ENCODE measurements at regions not wholly inside any gene's neighbourhood (a gene's known extent, or its start where the extent isn't known, plus 50 kb on each side); places are given as distances from the start of the nearest gene placed in this dataset.

- 78 to 100% methylated on average over 1 of the region's 1 CpG for WGBS, 2 experiments (ENCODE audit: insufficient coverage in 2 of 2)
- Histone ChIP-seq H3K9me3 (ENCODE audit: control insufficient read depth, low read length) (no peaks in the 10 kb centered on the region), H3K4me3 (ENCODE audit: extremely low read depth, insufficient read depth, low read length, poor library complexity, severe bottlenecking) (no peak overlapping the region), H3K36me3 (ENCODE audit: control insufficient read depth, insufficient read depth, low read length) (no peaks in the 10 kb centered on the region), H3K4me1 (ENCODE audit: control insufficient read depth, insufficient read depth, low read length, poor library complexity, severe bottlenecking) (no peaks in the 10 kb centered on the region), H3K27ac (ENCODE audit: low read depth, low read length, severe bottlenecking) (no peak overlapping the region)
These were observed 929.2 kb downstream of the SLC4A3 start for GRCh38 chr2:220556658-220557057.

- no peaks in the 10 kb centered on the region for H3K9me3 ChIP-seq (ENCODE audit: control insufficient read depth, low read length)
- H3K4me1 ChIP-seq (ENCODE audit: control insufficient read depth, insufficient read depth, low read length, poor library complexity, severe bottlenecking): no peaks in the 10 kb centered on the region
- WGBS, 2 experiments (ENCODE audit: insufficient coverage in 2 of 2): 87 to 94% methylated on average over 7 of the region's 7 CpGs
- no peak overlapping the region for H3K27ac ChIP-seq (ENCODE audit: low read depth, low read length, severe bottlenecking)
- no peak overlapping the region for H3K4me3 ChIP-seq (ENCODE audit: extremely low read depth, insufficient read depth, low read length, poor library complexity, severe bottlenecking)
- no peaks in the 10 kb centered on the region for H3K36me3 ChIP-seq (ENCODE audit: control insufficient read depth, insufficient read depth, low read length)
These were observed 932.8 kb downstream of the SLC4A3 start for GRCh38 chr2:220560192-220560591.

- Histone ChIP-seq H3K4me3 (ENCODE audit: extremely low read depth, insufficient read depth, low read length, poor library complexity, severe bottlenecking) (no peak overlapping the region), H3K4me1 (ENCODE audit: control insufficient read depth, insufficient read depth, low read length, poor library complexity, severe bottlenecking) (no peaks in the 10 kb centered on the region), H3K9me3 (ENCODE audit: control insufficient read depth, low read length) (no peaks in the 10 kb centered on the region), H3K27ac (ENCODE audit: low read depth, low read length, severe bottlenecking) (no peak overlapping the region), H3K36me3 (ENCODE audit: control insufficient read depth, insufficient read depth, low read length) (no peaks in the 10 kb centered on the region)
- WGBS, 2 experiments (ENCODE audit: insufficient coverage in 2 of 2): 80 to 94% methylated on average over 2 of the region's 4 CpGs
These were observed 935.1 kb downstream of the SLC4A3 start for GRCh38 chr2:220562375-220563140.

- Histone ChIP-seq H3K4me1 (ENCODE audit: control insufficient read depth, insufficient read depth, low read length, poor library complexity, severe bottlenecking) (no peaks in the 10 kb centered on the region), H3K27ac (ENCODE audit: low read depth, low read length, severe bottlenecking) (no peak overlapping the region), H3K9me3 (ENCODE audit: control insufficient read depth, low read length) (no peaks in the 10 kb centered on the region), H3K4me3 (ENCODE audit: extremely low read depth, insufficient read depth, low read length, poor library complexity, severe bottlenecking) (no peak overlapping the region), H3K36me3 (ENCODE audit: control insufficient read depth, insufficient read depth, low read length) (no peaks in the 10 kb centered on the region)
- WGBS, 2 experiments (ENCODE audit: insufficient coverage in 2 of 2): 87 to 92% methylated on average over 4 to 5 of the region's 8 CpGs
These were observed 940.9 kb downstream of the SLC4A3 start for GRCh38 chr2:220568296-220568695.

- Histone ChIP-seq H3K4me3 (ENCODE audit: extremely low read depth, insufficient read depth, low read length, poor library complexity, severe bottlenecking) (no peak overlapping the region), H3K9me3 (ENCODE audit: control insufficient read depth, low read length) (no peaks in the 10 kb centered on the region), H3K36me3 (ENCODE audit: control insufficient read depth, insufficient read depth, low read length) (no peaks in the 10 kb centered on the region), H3K4me1 (ENCODE audit: control insufficient read depth, insufficient read depth, low read length, poor library complexity, severe bottlenecking) (no peaks in the 10 kb centered on the region), H3K27ac (ENCODE audit: low read depth, low read length, severe bottlenecking) (no peak overlapping the region)
- 80 to 89% methylated on average over 4 to 5 of the region's 8 CpGs for WGBS, 2 experiments (ENCODE audit: insufficient coverage in 2 of 2)
These were observed 941.9 kb downstream of the SLC4A3 start for GRCh38 chr2:220569112-220569897.

- no peaks in the 10 kb centered on the region for H3K9me3 ChIP-seq (ENCODE audit: control insufficient read depth, low read length)
- H3K4me3 ChIP-seq (ENCODE audit: extremely low read depth, insufficient read depth, low read length, poor library complexity, severe bottlenecking): no peak overlapping the region
- 92 to 100% methylated on average over 1 to 2 of the region's 4 CpGs for WGBS, 2 experiments (ENCODE audit: insufficient coverage in 2 of 2)
- no peaks in the 10 kb centered on the region for H3K4me1 ChIP-seq (ENCODE audit: control insufficient read depth, insufficient read depth, low read length, poor library complexity, severe bottlenecking)
- no peaks in the 10 kb centered on the region for H3K36me3 ChIP-seq (ENCODE audit: control insufficient read depth, insufficient read depth, low read length)
- no peak overlapping the region for H3K27ac ChIP-seq (ENCODE audit: low read depth, low read length, severe bottlenecking)
These were observed 945.0 kb downstream of the SLC4A3 start for GRCh38 chr2:220572385-220572784.

GRCh38 chr2:220574038-220574437 is 946.6 kb downstream of the SLC4A3 start:
- 60% methylated on average over 1 of the region's 2 CpGs; no CpG with 5 or more reads in 1 of the 2 experiments for WGBS, 2 experiments (ENCODE audit: insufficient coverage in 2 of 2)
- no peak overlapping the region for H3K27ac ChIP-seq (ENCODE audit: low read depth, low read length, severe bottlenecking)
- H3K4me1 ChIP-seq (ENCODE audit: control insufficient read depth, insufficient read depth, low read length, poor library complexity, severe bottlenecking): no peaks in the 10 kb centered on the region
- no peaks in the 10 kb centered on the region for H3K36me3 ChIP-seq (ENCODE audit: control insufficient read depth, insufficient read depth, low read length)
- H3K9me3 ChIP-seq (ENCODE audit: control insufficient read depth, low read length): no peaks in the 10 kb centered on the region
- H3K4me3 ChIP-seq (ENCODE audit: extremely low read depth, insufficient read depth, low read length, poor library complexity, severe bottlenecking): no peak overlapping the region

GRCh38 chr2:220575963-220576362 is 948.5 kb downstream of the SLC4A3 start:
- Histone ChIP-seq H3K27ac (ENCODE audit: low read depth, low read length, severe bottlenecking) (no peak overlapping the region), H3K4me1 (ENCODE audit: control insufficient read depth, insufficient read depth, low read length, poor library complexity, severe bottlenecking) (no peaks in the 10 kb centered on the region), H3K9me3 (ENCODE audit: control insufficient read depth, low read length) (no peaks in the 10 kb centered on the region), H3K4me3 (ENCODE audit: extremely low read depth, insufficient read depth, low read length, poor library complexity, severe bottlenecking) (no peak overlapping the region), H3K36me3 (ENCODE audit: control insufficient read depth, insufficient read depth, low read length) (no peaks in the 10 kb centered on the region)
- WGBS, 2 experiments (ENCODE audit: insufficient coverage in 2 of 2): 83 to 100% methylated on average over 1 of the region's 1 CpG

DNA sequence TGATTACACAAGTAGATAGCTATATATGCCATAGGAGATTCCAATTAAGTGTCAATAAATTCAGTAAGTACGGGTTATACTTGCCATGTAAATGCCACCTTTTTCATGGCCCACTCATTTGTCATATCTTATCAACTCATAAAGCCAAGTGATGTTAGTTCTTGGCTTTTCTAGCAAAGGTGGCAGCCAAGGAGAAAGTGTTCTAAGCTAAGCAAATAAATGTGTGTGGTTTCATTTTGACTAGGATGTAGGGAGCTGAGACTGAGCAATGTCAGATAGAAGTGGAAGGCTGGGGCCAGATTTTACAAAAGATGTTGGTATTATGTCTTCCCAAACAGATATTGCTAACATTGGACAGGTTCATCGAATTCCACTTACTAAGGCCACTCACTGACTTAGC is 952.0 kb downstream of the SLC4A3 start:
- H3K36me3 ChIP-seq (ENCODE audit: control insufficient read depth, insufficient read depth, low read length): no peaks in the 10 kb centered on the region
- no peak overlapping the region for H3K27ac ChIP-seq (ENCODE audit: low read depth, low read length, severe bottlenecking)
- H3K4me1 ChIP-seq (ENCODE audit: control insufficient read depth, insufficient read depth, low read length, poor library complexity, severe bottlenecking): no peaks in the 10 kb centered on the region
- H3K9me3 ChIP-seq (ENCODE audit: control insufficient read depth, low read length): no peaks in the 10 kb centered on the region
- no CpG with 5 or more reads among the region's 2 CpGs for WGBS, 2 experiments (ENCODE audit: insufficient coverage in 2 of 2)
- no peak overlapping the region for H3K4me3 ChIP-seq (ENCODE audit: extremely low read depth, insufficient read depth, low read length, poor library complexity, severe bottlenecking)

DNA sequence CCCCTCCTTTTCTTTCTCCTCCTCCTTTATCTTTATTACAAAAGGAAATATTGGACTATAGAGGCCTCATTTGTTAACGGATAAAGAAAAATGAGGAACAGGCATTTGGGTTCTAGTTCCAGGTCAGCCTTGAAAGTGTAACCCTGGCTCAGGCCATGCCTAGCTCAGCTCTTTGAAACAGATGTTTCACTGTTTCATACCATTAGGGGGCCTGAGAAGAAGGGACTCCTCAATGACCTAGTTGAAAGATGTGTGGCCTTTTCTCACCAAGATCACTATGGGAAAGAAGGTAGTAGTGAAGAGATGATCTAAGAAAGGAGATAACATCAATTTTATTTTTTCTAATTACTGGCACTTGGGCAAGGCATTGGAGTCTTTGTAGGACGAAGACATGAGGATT is 952.7 kb downstream of the SLC4A3 start:
- 100% methylated on average over 1 of the region's 2 CpGs; no CpG with 5 or more reads in 1 of the 2 experiments for WGBS, 2 experiments (ENCODE audit: insufficient coverage in 2 of 2)
- no peaks in the 10 kb centered on the region for H3K9me3 ChIP-seq (ENCODE audit: control insufficient read depth, low read length)
- H3K4me3 ChIP-seq (ENCODE audit: extremely low read depth, insufficient read depth, low read length, poor library complexity, severe bottlenecking): no peak overlapping the region
- no peaks in the 10 kb centered on the region for H3K36me3 ChIP-seq (ENCODE audit: control insufficient read depth, insufficient read depth, low read length)
- H3K4me1 ChIP-seq (ENCODE audit: control insufficient read depth, insufficient read depth, low read length, poor library complexity, severe bottlenecking): no peaks in the 10 kb centered on the region
- H3K27ac ChIP-seq (ENCODE audit: low read depth, low read length, severe bottlenecking): no peak overlapping the region

GRCh38 chr2:220583725-220584124 is 956.3 kb downstream of the SLC4A3 start:
- no peaks in the 10 kb centered on the region for H3K9me3 ChIP-seq (ENCODE audit: control insufficient read depth, low read length)
- H3K4me1 ChIP-seq (ENCODE audit: control insufficient read depth, insufficient read depth, low read length, poor library complexity, severe bottlenecking): no peaks in the 10 kb centered on the region
- no CpG with 5 or more reads among the region's 2 CpGs for WGBS, 2 experiments (ENCODE audit: insufficient coverage in 2 of 2)
- H3K4me3 ChIP-seq (ENCODE audit: extremely low read depth, insufficient read depth, low read length, poor library complexity, severe bottlenecking): no peak overlapping the region
- H3K27ac ChIP-seq (ENCODE audit: low read depth, low read length, severe bottlenecking): no peak overlapping the region
- H3K36me3 ChIP-seq (ENCODE audit: control insufficient read depth, insufficient read depth, low read length): no peaks in the 10 kb centered on the region

All from mesodermal cell (in vitro differentiated cells).